ENCODE measurements at regions not wholly inside any gene's neighbourhood (a gene's known extent, or its start where the extent isn't known, plus 50 kb on each side); places are given as distances from the start of the nearest gene placed in this dataset.

- H3K4me3 ChIP-seq, result no peak overlapping the region
- DNase-seq, result no peak
- H3K9me3 ChIP-seq (ENCODE audit: control insufficient read depth in 4 of 4, insufficient read depth in 3 of 4, low read length in 3 of 4), result no peaks in the 10 kb centered on the region
- no peak for TF ChIP-seq CTCF (IDR thresholded peaks at IDR 0.05; ENCODE audit: control extremely low read depth, extremely low read depth)
- H3K4me1 ChIP-seq (ENCODE audit: control insufficient read depth in 5 of 5, insufficient read depth in 5 of 5, low read length in 5 of 5), result no peaks in the 10 kb centered on the region
- WGBS, 2 donors, result 70 to 97% methylated on average over 1 of the region's 1 CpG
- no peaks in the 10 kb centered on the region for H3K27me3 ChIP-seq (ENCODE audit: control insufficient read depth in 3 of 3, insufficient read depth in 3 of 3, low read length in 2 of 3)
- no peak for ATAC-seq (ENCODE audit: insufficient read depth, low FRiP score)
- no peak overlapping the region for H3K9ac ChIP-seq (ENCODE audit: insufficient read depth in 1 of 2, low read length in 2 of 2)
- no peak overlapping the region for H3K27ac ChIP-seq (ENCODE audit: low read depth in 1 of 2, low read length in 1 of 2)
- H3K36me3 ChIP-seq (ENCODE audit: control insufficient read depth in 4 of 4, insufficient read depth in 4 of 4, low read length in 4 of 4), result no peaks in the 10 kb centered on the region
Measured at GRCh38 chr5:17816505-17816904, 182.2 kb downstream of the TAF11L14 start.

DNA sequence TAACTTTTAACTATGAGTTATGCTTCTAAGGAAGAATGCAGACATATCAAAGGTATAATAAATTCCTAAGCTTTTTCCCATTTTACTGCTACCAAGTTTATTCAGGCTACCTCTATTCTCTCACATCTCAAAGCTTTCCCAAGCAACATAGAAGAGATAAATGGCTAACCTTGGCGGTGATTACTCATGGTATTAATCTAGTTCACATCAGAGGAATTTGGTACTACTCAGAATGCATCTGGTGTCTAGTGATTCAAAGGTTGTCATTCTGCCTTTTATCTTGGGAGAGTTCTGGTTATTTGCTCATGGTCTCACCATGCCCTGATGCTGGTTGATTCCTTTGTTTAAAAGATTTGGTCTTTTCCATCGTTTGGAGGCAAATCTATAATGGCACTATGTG is 182.7 kb downstream of the TAF11L14 start:
- H3K4me1 ChIP-seq (ENCODE audit: control insufficient read depth in 5 of 5, insufficient read depth in 5 of 5, low read length in 5 of 5), result no peaks in the 10 kb centered on the region
- H3K27ac ChIP-seq (ENCODE audit: low read depth in 1 of 2, low read length in 1 of 2), result no peak overlapping the region
- no peak overlapping the region for H3K9ac ChIP-seq (ENCODE audit: insufficient read depth in 1 of 2, low read length in 2 of 2)
- H3K27me3 ChIP-seq (ENCODE audit: control insufficient read depth in 3 of 3, insufficient read depth in 3 of 3, low read length in 2 of 3), result no peaks in the 10 kb centered on the region
- H3K4me3 ChIP-seq, result no peak overlapping the region
- DNase-seq (no peak), ATAC-seq (ENCODE audit: insufficient read depth, low FRiP score) (no peak)
- TF ChIP-seq CTCF (IDR thresholded peaks at IDR 0.05; ENCODE audit: control extremely low read depth, extremely low read depth), result no peak
- H3K9me3 ChIP-seq (ENCODE audit: control insufficient read depth in 4 of 4, insufficient read depth in 3 of 4, low read length in 3 of 4), result no peaks in the 10 kb centered on the region
- H3K36me3 ChIP-seq (ENCODE audit: control insufficient read depth in 4 of 4, insufficient read depth in 4 of 4, low read length in 4 of 4), result no peaks in the 10 kb centered on the region
- 71 to 80% methylated on average over 2 of the region's 2 CpGs for WGBS, 2 donors

DNA sequence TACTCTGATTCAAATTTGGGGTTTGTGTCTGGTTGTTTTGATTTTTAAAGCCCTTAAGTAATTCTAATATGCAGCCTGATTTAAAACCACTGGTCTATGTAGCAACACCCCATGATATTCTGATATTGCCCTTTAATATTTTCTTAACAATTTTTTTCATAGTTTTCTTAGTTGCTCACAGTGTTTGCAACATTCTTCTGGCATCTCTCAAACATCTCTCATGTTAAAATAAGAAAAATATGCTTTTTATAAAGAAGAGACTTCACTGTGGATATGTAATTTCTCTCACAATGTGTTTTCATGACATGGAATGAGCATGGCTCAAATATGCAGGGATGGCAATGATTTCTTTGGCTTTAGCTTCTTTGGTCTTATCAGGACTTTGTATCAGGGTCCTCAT is 183.7 kb downstream of the TAF11L14 start:
- DNase-seq (no peak), ATAC-seq (ENCODE audit: insufficient read depth, low FRiP score) (no peak)
- Histone ChIP-seq H3K36me3 (ENCODE audit: control insufficient read depth in 4 of 4, insufficient read depth in 4 of 4, low read length in 4 of 4) (no peaks in the 10 kb centered on the region), H3K9ac (ENCODE audit: insufficient read depth in 1 of 2, low read length in 2 of 2) (no peak overlapping the region), H3K27ac (ENCODE audit: low read depth in 1 of 2, low read length in 1 of 2) (no peak overlapping the region), H3K4me1 (ENCODE audit: control insufficient read depth in 5 of 5, insufficient read depth in 5 of 5, low read length in 5 of 5) (no peaks in the 10 kb centered on the region), H3K27me3 (ENCODE audit: control insufficient read depth in 3 of 3, insufficient read depth in 3 of 3, low read length in 2 of 3) (no peaks in the 10 kb centered on the region), H3K4me3 (no peak overlapping the region), H3K9me3 (ENCODE audit: control insufficient read depth in 4 of 4, insufficient read depth in 3 of 4, low read length in 3 of 4) (no peaks in the 10 kb centered on the region)
- TF ChIP-seq CTCF (IDR thresholded peaks at IDR 0.05; ENCODE audit: control extremely low read depth, extremely low read depth), result no peak

DNA sequence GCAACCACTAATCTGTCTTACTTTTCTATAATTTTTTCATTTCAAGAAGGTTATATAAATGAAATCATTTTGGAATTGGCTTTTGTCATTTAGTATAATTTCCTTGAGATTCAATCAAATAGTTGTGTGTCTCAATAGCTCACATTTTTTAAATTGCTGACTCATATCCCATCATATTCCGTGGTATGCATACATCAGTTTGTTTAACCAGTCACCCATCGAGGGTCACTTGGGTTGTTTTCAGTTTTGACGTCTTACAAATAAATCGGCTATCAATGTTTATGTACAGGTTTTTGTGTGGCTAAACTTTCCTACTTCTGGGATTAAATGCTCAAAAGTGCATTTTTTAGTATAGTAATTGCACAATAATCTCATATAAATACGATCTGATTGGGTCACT is 185.5 kb downstream of the TAF11L14 start:
- 70 to 80% methylated on average over 5 of the region's 5 CpGs for WGBS, 2 donors
- no peak for TF ChIP-seq CTCF (IDR thresholded peaks at IDR 0.05; ENCODE audit: control extremely low read depth, extremely low read depth)
- DNase-seq (no peak), ATAC-seq (ENCODE audit: insufficient read depth, low FRiP score) (no peak)
- Histone ChIP-seq H3K4me3 (no peak overlapping the region), H3K4me1 (ENCODE audit: control insufficient read depth in 5 of 5, insufficient read depth in 5 of 5, low read length in 5 of 5) (no peaks in the 10 kb centered on the region), H3K9me3 (ENCODE audit: control insufficient read depth in 4 of 4, insufficient read depth in 3 of 4, low read length in 3 of 4) (no peaks in the 10 kb centered on the region), H3K9ac (ENCODE audit: insufficient read depth in 1 of 2, low read length in 2 of 2) (no peak overlapping the region), H3K27ac (ENCODE audit: low read depth in 1 of 2, low read length in 1 of 2) (no peak overlapping the region), H3K36me3 (ENCODE audit: control insufficient read depth in 4 of 4, insufficient read depth in 4 of 4, low read length in 4 of 4) (no peaks in the 10 kb centered on the region), H3K27me3 (ENCODE audit: control insufficient read depth in 3 of 3, insufficient read depth in 3 of 3, low read length in 2 of 3) (no peaks in the 10 kb centered on the region)
